Posterior vena cava (tissue), 2 donors: ENCODE measurements at regions not wholly inside any gene's neighbourhood (a gene's known extent, or its start where the extent isn't known, plus 50 kb on each side); places are given as distances from the start of the nearest gene placed in this dataset.

Experiments used
- DNase-seq: peaks from one replicate; pipeline ENCODE4 v3.0.0-alpha.2; 2020; ENCODE audit warnings: low spot score
- intact Hi-C, 2 donors: fragments of 100-400 bp; cut with DNase I; formaldehyde crosslinking; loops; one replicate each; pipeline versions ENCODE4 v1.14.1 to v1.14.2; 2022 to 2023
- donor health status: DM: yes; HTN: yes; CAD: no.
- donor health status: DM: yes; HTN: yes; CAD: no.

GRCh38 chr12:125193376-125194152 is 128.3 kb downstream of the AACS start:
- intact Hi-C loops, result no loop called here
- no peak for DNase-seq

GRCh38 chr12:125194163-125194773 is 129.0 kb downstream of the AACS start:
- no peak for DNase-seq
- intact Hi-C loops, result no loop called here

- no peak for DNase-seq
- intact Hi-C loops, result no loop called here
These were observed 129.8 kb downstream of the AACS start for GRCh38 chr12:125194987-125195386.

- DNase-seq, result no peak
- intact Hi-C loops, result no loop called here
These were observed 132.1 kb downstream of the AACS start for GRCh38 chr12:125197326-125197725.

GRCh38 chr12:125198652-125199051 is 133.4 kb downstream of the AACS start:
- DNase-seq, result no peak
- intact Hi-C loops, result no loop called here

- DNase-seq, result no peak
- intact Hi-C loops, result no loop called here
These were observed 135.9 kb downstream of the AACS start for GRCh38 chr12:125201090-125201489.

GRCh38 chr12:125201940-125202339 is 136.7 kb downstream of the AACS start:
- DNase-seq, result no peak
- intact Hi-C loops, result no loop called here

GRCh38 chr12:125202421-125202820 is 137.2 kb downstream of the AACS start:
- DNase-seq, result no peak
- intact Hi-C loops, result no loop called here

GRCh38 chr12:125203145-125203765 is 138.0 kb downstream of the AACS start:
- intact Hi-C loops, result no loop called here
- DNase-seq, result no peak

GRCh38 chr12:125205386-125205785 is 140.2 kb downstream of the AACS start:
- no peak for DNase-seq
- intact Hi-C loops, result loop anchor here in 1 of 2 donors (5.0 kb wide), 1 partner anchor 983 kb away; no protein-coding TSS in a partner anchor

- no peak for DNase-seq
- intact Hi-C loops, result loop anchor here in 1 of 2 donors (5.0 kb wide), 1 partner anchor 984 kb away; no protein-coding TSS in a partner anchor
These were observed 141.5 kb downstream of the AACS start for GRCh38 chr12:125206711-125207110.

- no peak for DNase-seq
- intact Hi-C loops, result loop anchor here in 1 of 2 donors (5.0 kb wide), 1 partner anchor 986 kb away; no protein-coding TSS in a partner anchor
These were observed 143.1 kb downstream of the AACS start for GRCh38 chr12:125208334-125208733.

GRCh38 chr12:125208942-125209341 is 143.7 kb downstream of the AACS start:
- intact Hi-C loops, result loop anchor here in 1 of 2 donors (5.0 kb wide), 1 partner anchor 987 kb away; no protein-coding TSS in a partner anchor
- DNase-seq, result no peak

GRCh38 chr12:125210104-125210755 is 145.0 kb downstream of the AACS start:
- no peak for DNase-seq
- intact Hi-C loops, result no loop called here

GRCh38 chr12:125211464-125211863 is 146.2 kb downstream of the AACS start:
- DNase-seq, result no peak
- intact Hi-C loops, result no loop called here

- no peak for DNase-seq
- intact Hi-C loops, result loop anchor here in 1 of 2 donors (1.0 kb wide), 1 partner anchor 29 kb away; no protein-coding TSS in a partner anchor
These were observed 149.1 kb downstream of the AACS start for GRCh38 chr12:125214289-125214688.

- intact Hi-C loops, result no loop called here
These were observed 151.5 kb downstream of the AACS start for GRCh38 chr12:125216756-125217155.

GRCh38 chr12:125217308-125217707 is 152.1 kb downstream of the AACS start:
- intact Hi-C loops, result no loop called here
- no peak for DNase-seq

More at GRCh38 chr12:125216756-125217155, 151.5 kb downstream of the AACS start:
- DNase-seq, result no peak

- no peak for DNase-seq
- intact Hi-C loops, result no loop called here
These were observed 153.7 kb downstream of the AACS start for GRCh38 chr12:125218952-125219351.
